GM12878 (cell line): ENCODE measurements at regions not wholly inside any gene's neighbourhood (a gene's known extent, or its start where the extent isn't known, plus 50 kb on each side); places are given as distances from the start of the nearest gene placed in this dataset.

Experiments
- ATAC-seq: fragments of 200-7000 bp; cut with Tn5 transposase; 3 replicates; pipeline ENCODE4 v1.9.1; 2020; ENCODE audit warnings: mild to moderate bottlenecking, moderate library complexity
- BruUV-seq: library from RNA; stranded (reverse); fragments of 400-500 nt; replicated peaks from 2 replicates; lab custom pipeline; 2021; lab: Mats Ljungman, UMichigan
- CTCF ChIA-PET: fragments of 300-600 bp; sonication (Branson Sonifier 250); formaldehyde crosslinking; extraction: SDS; loops from one replicate; lab custom pipeline; 2021; ENCODE audit warnings: inconsistent platforms; lab: Yijun Ruan, JAX
- POLR2A ChIA-PET: fragments of 350-600 bp; formaldehyde crosslinking; extraction: SDS; loops from one replicate; lab custom pipeline; 2021; ENCODE audit warnings: inconsistent platforms; lab: Charles Lee
- RAD21 ChIA-PET: fragments of 300-600 bp; sonication (Branson Sonifier 250); formaldehyde crosslinking; loops from one replicate; lab custom pipeline; 2023; ENCODE audit warnings: antibody characterized with exemption; ENCODE audit not compliant: unreplicated experiment; lab: Charles Lee
- SMC1A ChIA-PET: fragments of 300-600 bp; sonication (Branson Sonifier 250); formaldehyde crosslinking; loops from one replicate; lab custom pipeline; 2023; ENCODE audit not compliant: unreplicated experiment, uncharacterized antibody; lab: Charles Lee
- DNase-seq: peaks from one replicate; pipeline ENCODE4 v3.0.0-alpha.2; 2011; ENCODE audit warnings: low read depth, low spot score
- FAIRE-seq: peaks from 3 replicates; lab custom pipeline; 2011; peaks lifted over from hg19 to GRCh38; lab: Jason Lieb, UNC
- H2AFZ ChIP-seq: 2 replicates; pipeline ENCODE4 v1.6.0; 2011; ENCODE audit warnings: low read depth, low read length, control low read depth; ENCODE audit not compliant: control insufficient read depth
- H3K27ac ChIP-seq: 2 replicates; pipeline ENCODE4 v1.5.1; 2011; ENCODE audit warnings: control low read depth; ENCODE audit not compliant: control insufficient read depth, insufficient read depth
- H3K27me3 ChIP-seq, 2 experiments: replicated peaks in 1 of 2; 2 replicates each; pipeline versions ENCODE4 v1.6.0 to v1.6.1; 2011; ENCODE audit warnings: low read length in 1 of 2; ENCODE audit not compliant: control insufficient read depth in 2 of 2, insufficient read depth in 2 of 2
- H3K36me3 ChIP-seq, 2 experiments: 2 replicates each; pipeline ENCODE4 v1.5.1; 2011; ENCODE audit warnings: low read length in 1 of 2; ENCODE audit not compliant: control insufficient read depth in 2 of 2, insufficient read depth in 2 of 2
- H3K4me1 ChIP-seq: 2 replicates; pipeline ENCODE4 v1.6.1; 2011; ENCODE audit warnings: mild to moderate bottlenecking, low read length, moderate library complexity, mixed read lengths; ENCODE audit not compliant: control insufficient read depth, insufficient read depth
- H3K4me2 ChIP-seq: 2 replicates; pipeline ENCODE4 v1.6.0; 2011; ENCODE audit warnings: control low read depth; ENCODE audit not compliant: control insufficient read depth, insufficient read depth
- H3K4me3 ChIP-seq: fragments of 200-600 bp; sonication (generic); 2 replicates; pipeline ENCODE4 v1.5.1; 2016
- H3K79me2 ChIP-seq: 2 replicates; pipeline ENCODE4 v1.6.0; 2011; ENCODE audit warnings: low read length; ENCODE audit not compliant: control insufficient read depth, insufficient read depth
- H3K9ac ChIP-seq: 2 replicates; pipeline ENCODE4 v1.8.0; 2011; ENCODE audit warnings: low read length, control low read depth, mixed read lengths; ENCODE audit not compliant: control insufficient read depth, insufficient read depth
- H3K9me3 ChIP-seq: replicated peaks from 3 replicates; pipeline ENCODE4 v1.5.1; 2011; ENCODE audit warnings: mild to moderate bottlenecking, low read length; ENCODE audit not compliant: control insufficient read depth, insufficient read depth
- H4K20me1 ChIP-seq: 2 replicates; pipeline ENCODE4 v1.6.0; 2011; ENCODE audit not compliant: control insufficient read depth, insufficient read depth
- BCLAF1 ChIP-seq: fragments of 450-650 bp; IDR thresholded peaks from 2 replicates; pipeline ENCODE4 v1.6.1; 2017; ENCODE audit warnings: antibody characterized with exemption, mild to moderate bottlenecking, moderate library complexity
- EGR1 ChIP-seq, 2 experiments: IDR thresholded peaks; 1 replicate in 1 of 2; 2 replicates in 1 of 2; pipeline ENCODE4 v1.6.1; 2011 to 2012; ENCODE audit warnings: low read depth in 2 of 2, low read length in 2 of 2, borderline replicate concordance in 1 of 2, mild to moderate bottlenecking in 1 of 2, moderate library complexity in 1 of 2
- EP300 ChIP-seq, 2 experiments: fragments of 150-350 bp in 1 of 2; IDR thresholded peaks; 2 replicates each; pipeline ENCODE4 v1.6.1; 2011 to 2012; ENCODE audit warnings: low read depth in 2 of 2, low read length in 2 of 2, borderline replicate concordance in 1 of 2, improper control_type of control experiment in 1 of 2, inconsistent platforms in 1 of 2; ENCODE audit not compliant: control insufficient read depth in 1 of 2
- MLLT1 ChIP-seq: fragments of 450-650 bp; IDR thresholded peaks from 2 replicates; pipeline ENCODE4 v1.6.1; 2016; ENCODE audit warnings: mild to moderate bottlenecking
- NBN ChIP-seq: fragments of 450-650 bp; IDR thresholded peaks from 2 replicates; pipeline ENCODE4 v1.6.1; 2016
- NR2F1 ChIP-seq: fragments of 450-650 bp; conservative IDR thresholded peaks from 2 replicates; pipeline ENCODE4 v1.6.1; 2017; ENCODE audit warnings: mild to moderate bottlenecking
- PAX5 ChIP-seq: IDR thresholded peaks from 2 replicates; pipeline ENCODE4 v1.6.1; 2011; ENCODE audit warnings: low read depth, low read length, borderline replicate concordance
- POLR2A ChIP-seq: IDR thresholded peaks from 2 replicates; pipeline ENCODE4 v1.6.1; 2011; ENCODE audit warnings: low read depth, mild to moderate bottlenecking, low read length
- SIN3A ChIP-seq: IDR thresholded peaks from 2 replicates; pipeline ENCODE4 v1.6.1; 2012; ENCODE audit warnings: low read depth, low read length, improper control_type of control experiment
- SKIL ChIP-seq: fragments of 450-650 bp; IDR thresholded peaks from 2 replicates; pipeline ENCODE4 v1.6.1; 2017; ENCODE audit warnings: mild to moderate bottlenecking, low read depth, inconsistent platforms; ENCODE audit not compliant: poor library complexity, severe bottlenecking
- SUPT20H ChIP-seq: IDR thresholded peaks from 2 replicates; pipeline ENCODE4 v1.6.1; 2011; ENCODE audit warnings: low read depth, mild to moderate bottlenecking, low read length, moderate library complexity, borderline replicate concordance; ENCODE audit not compliant: control insufficient read depth
- SUZ12 ChIP-seq: fragments of 200-600 bp; sonication (generic); IDR thresholded peaks from one replicate; pipeline ENCODE4 v1.6.1; 2018; ENCODE audit warnings: antibody characterized with exemption, mild to moderate bottlenecking; ENCODE audit not compliant: unreplicated experiment
- ZBTB4 ChIP-seq: fragments of 450-650 bp; formaldehyde crosslinking; IDR thresholded peaks from 2 replicates; pipeline ENCODE4 v1.4.0; 2022; ENCODE audit warnings: mild to moderate bottlenecking, moderate library complexity
- WGBS: methylation state at CpG from one replicate; pipeline ENCODE4 v1.1.6; 2016; ENCODE audit warnings: low lambda C conversion rate; ENCODE audit not compliant: insufficient replicate concordance, insufficient coverage; ENCODE audit errors: missing lambda C conversion rate; 5-methylcytosine and 5-hydroxymethylcytosine counted together
- in situ Hi-C: fragments of 300-500 bp; cut with MboI; formaldehyde crosslinking; loops from 9 replicates; pipeline ENCODE4 v1.14.3; 2018; ENCODE audit warnings: mixed read lengths
- intact Hi-C: fragments of 100-400 bp; cut with micrococcal nuclease; formaldehyde crosslinking; loops from one replicate; pipeline ENCODE4 v1.14.2; 2022; ENCODE audit not compliant: unreplicated experiment

GRCh38 chr10:6756716-6757115 lies 176.6 kb upstream of the PRKCQ start:
- ChIA-PET CTCF (interaction anchor here (0.7 kb wide), 1 partner anchor 34 kb away, joined by 5 read pairs; no protein-coding TSS in a partner anchor), RAD21 (no interaction called here), SMC1A (no interaction called here), POLR2A (no interaction called here)
- in situ Hi-C loops (no loop called here), intact Hi-C loops (no loop called here)
- H3K27me3 ChIP-seq: peaks cover 0 to 4% of the 10 kb centered on the region in 2 experiments; a peak in 2 of 4 replicates
- no peaks in the 10 kb centered on the region; the same call in 2 of the 3 replicates for H3K9me3 ChIP-seq
- H3K79me2 ChIP-seq: no peaks in the 10 kb centered on the region
- FAIRE-seq (no peak), ATAC-seq (no peak), DNase-seq (no peak)
- no peak overlapping the region for H3K4me2 ChIP-seq
- WGBS: 35% methylated on average over 2 of the region's 2 CpGs
- no peaks in the 10 kb centered on the region for H3K4me1 ChIP-seq
- no peak overlapping the region for H3K27ac ChIP-seq
- BruUV-seq: no TSS peak
- H3K4me3 ChIP-seq: no peak overlapping the region
- no peak overlapping the region for H2AFZ ChIP-seq
- no peak for TF ChIP-seq SUZ12
- TF ChIP-seq SIN3A: no peak
- TF ChIP-seq POLR2A: no peak
- TF ChIP-seq MLLT1: no peak
- no peak for TF ChIP-seq NBN
- no peak for TF ChIP-seq ZBTB4
- no peak for TF ChIP-seq EGR1 (IDR thresholded peaks at IDR 0.05; ENCODE audit: borderline replicate concordance in 1 of 2, low read depth in 2 of 2, low read length in 2 of 2)
- no peak for TF ChIP-seq BCLAF1
- no peak for TF ChIP-seq EP300 (IDR thresholded peaks at IDR 0.05; ENCODE audit: borderline replicate concordance in 1 of 2, control insufficient read depth in 1 of 2, low read depth in 2 of 2, low read length in 2 of 2)
- TF ChIP-seq PAX5: no peak
- no peak for TF ChIP-seq NR2F1
- no peak for TF ChIP-seq SUPT20H
- TF ChIP-seq SKIL: no peak
- H4K20me1 ChIP-seq: no peaks in the 10 kb centered on the region
- H3K9ac ChIP-seq: no peak overlapping the region
- no peaks in the 10 kb centered on the region for H3K36me3 ChIP-seq
